ENCODE measurements at regions not wholly inside any gene's neighbourhood (a gene's known extent, or its start where the extent isn't known, plus 50 kb on each side); places are given as distances from the start of the nearest gene placed in this dataset.

GRCh38 chr2:8238521-8239230 lies 443.2 kb upstream of the ID2 start:
- WGBS, 2 donors, result 64 to 70% methylated on average over 8 of the region's 8 CpGs

GRCh38 chr2:8239531-8240088 lies 442.2 kb upstream of the ID2 start:
- intact Hi-C loops (cut with DNase I), result no loop called here
- DNase-seq, result no peak
- Histone ChIP-seq H3K27ac (no peak overlapping the region), H3K9me3 (no peaks in the 10 kb centered on the region), H3K4me3 (replicated peaks in 1 of 3) (no peak overlapping the region), H3K36me3 (no peaks in the 10 kb centered on the region), H3K4me1 (no peaks in the 10 kb centered on the region), H3K27me3 (no peaks in the 10 kb centered on the region)
- 84 to 86% methylated on average over 5 of the region's 5 CpGs for WGBS, 2 donors
- no peak for TF ChIP-seq CTCF (IDR thresholded peaks at IDR 0.05)
- no peak for TF ChIP-seq POLR2A (IDR thresholded peaks at IDR 0.05)

More at GRCh38 chr2:8238521-8239230, 443.2 kb upstream of the ID2 start:
- no peak for TF ChIP-seq POLR2A (IDR thresholded peaks at IDR 0.05)
- TF ChIP-seq CTCF (IDR thresholded peaks at IDR 0.05), result no peak
- Histone ChIP-seq H3K36me3 (no peaks in the 10 kb centered on the region), H3K27me3 (no peaks in the 10 kb centered on the region), H3K4me1 (no peaks in the 10 kb centered on the region), H3K9me3 (no peaks in the 10 kb centered on the region), H3K4me3 (replicated peaks in 1 of 3) (no peak overlapping the region), H3K27ac (no peak overlapping the region)
- no peak for DNase-seq
- intact Hi-C loops (cut with DNase I), result no loop called here

GRCh38 chr2:8241317-8241716 lies 440.5 kb upstream of the ID2 start:
- Histone ChIP-seq H3K27me3 (no peaks in the 10 kb centered on the region), H3K4me1 (no peaks in the 10 kb centered on the region), H3K36me3 (no peaks in the 10 kb centered on the region), H3K27ac (no peak overlapping the region), H3K4me3 (replicated peaks in 1 of 3) (no peak overlapping the region), H3K9me3 (no peaks in the 10 kb centered on the region)
- TF ChIP-seq CTCF (IDR thresholded peaks at IDR 0.05) (no peak), POLR2A (IDR thresholded peaks at IDR 0.05) (no peak)
- WGBS, 2 donors, result 55 to 60% methylated on average over 3 of the region's 3 CpGs
- intact Hi-C loops (cut with DNase I), result no loop called here
- DNase-seq, result no peak

- 52 to 66% methylated on average over 2 of the region's 2 CpGs for WGBS, 2 donors
- no peak for TF ChIP-seq CTCF (IDR thresholded peaks at IDR 0.05)
- no peak for TF ChIP-seq POLR2A (IDR thresholded peaks at IDR 0.05)
- Histone ChIP-seq H3K9me3 (no peaks in the 10 kb centered on the region), H3K36me3 (no peaks in the 10 kb centered on the region), H3K4me1 (no peaks in the 10 kb centered on the region), H3K4me3 (replicated peaks in 1 of 3) (no peak overlapping the region), H3K27me3 (no peaks in the 10 kb centered on the region), H3K27ac (no peak overlapping the region)
- no peak for DNase-seq
- intact Hi-C loops (cut with DNase I), result no loop called here
These were observed 439.1 kb upstream of the ID2 start for GRCh38 chr2:8242739-8243138.

- intact Hi-C loops (cut with DNase I), result no loop called here
- Histone ChIP-seq H3K4me1 (no peaks in the 10 kb centered on the region), H3K27me3 (no peaks in the 10 kb centered on the region), H3K9me3 (no peaks in the 10 kb centered on the region), H3K36me3 (no peaks in the 10 kb centered on the region), H3K27ac (no peak overlapping the region), H3K4me3 (replicated peaks in 1 of 3) (no peak overlapping the region)
- no peak for DNase-seq
- TF ChIP-seq CTCF (IDR thresholded peaks at IDR 0.05) (no peak), POLR2A (IDR thresholded peaks at IDR 0.05) (no peak)
- 91 to 93% methylated on average over 5 of the region's 5 CpGs for WGBS, 2 donors
These were observed 438.0 kb upstream of the ID2 start for GRCh38 chr2:8243748-8244400.
